Erythroblast (primary cell): ENCODE measurements at regions not wholly inside any gene's neighbourhood (a gene's known extent, or its start where the extent isn't known, plus 50 kb on each side); places are given as distances from the start of the nearest gene placed in this dataset.

Experiments used
- GATA1 ChIP-seq: IDR thresholded peaks from 2 replicates; pipeline ENCODE4 v1.6.1; 2011; ENCODE audit warnings: low read depth, mild to moderate bottlenecking, control low read depth, low read length, moderate library complexity
- POLR2A ChIP-seq: IDR thresholded peaks from 2 replicates; pipeline ENCODE4 v1.6.1; 2011; ENCODE audit warnings: mild to moderate bottlenecking, low read length

DNA sequence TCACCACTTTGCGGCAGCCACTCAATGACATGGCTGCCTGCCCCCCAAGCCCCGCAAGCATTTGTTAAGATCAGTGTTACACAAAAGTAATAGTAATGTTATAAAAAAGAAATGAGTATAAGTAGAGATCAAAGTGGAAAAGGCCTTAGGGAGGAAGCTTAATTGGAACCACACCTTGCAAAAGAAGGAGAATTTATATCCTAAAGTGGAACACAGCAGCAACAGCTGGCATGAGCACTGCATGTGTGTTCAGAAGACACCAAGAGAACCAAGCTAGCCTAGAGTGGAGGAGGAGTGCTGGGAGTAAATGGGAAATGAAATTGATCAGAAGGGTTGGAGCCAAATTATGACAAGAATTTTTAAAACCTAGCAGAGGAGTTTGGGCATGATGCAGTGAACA, 73.1 kb upstream of the STK17B start:
- TF ChIP-seq POLR2A (no peak), GATA1 (no peak)
